Activated CD4-positive, alpha-beta T cell treated with anti-CD3 and anti-CD28 coated beads, Interleukin-2, amount 50 U/mL, for 24 hours (primary cell): ENCODE measurements at regions not wholly inside any gene's neighbourhood (a gene's known extent, or its start where the extent isn't known, plus 50 kb on each side); places are given as distances from the start of the nearest gene placed in this dataset.
"Not testable (repeated sequence)": the region's sequence is repeated elsewhere in the genome, so short reads cannot be mapped to it uniquely, and the experiment has no call there.

Source experiments
- DNase-seq, 2 donors: peaks; one replicate each; pipeline ENCODE4 v3.0.0-alpha.2; 2020; ENCODE audit warnings: low read depth in 1 of 2, low spot score in 1 of 2

GRCh38 chr1:58966917-58967740 is 183.3 kb upstream of the JUN start:
- DNase-seq: no peak

GRCh38 chr1:58968360-58968952 is 184.6 kb upstream of the JUN start:
- no peak for DNase-seq

DNA sequence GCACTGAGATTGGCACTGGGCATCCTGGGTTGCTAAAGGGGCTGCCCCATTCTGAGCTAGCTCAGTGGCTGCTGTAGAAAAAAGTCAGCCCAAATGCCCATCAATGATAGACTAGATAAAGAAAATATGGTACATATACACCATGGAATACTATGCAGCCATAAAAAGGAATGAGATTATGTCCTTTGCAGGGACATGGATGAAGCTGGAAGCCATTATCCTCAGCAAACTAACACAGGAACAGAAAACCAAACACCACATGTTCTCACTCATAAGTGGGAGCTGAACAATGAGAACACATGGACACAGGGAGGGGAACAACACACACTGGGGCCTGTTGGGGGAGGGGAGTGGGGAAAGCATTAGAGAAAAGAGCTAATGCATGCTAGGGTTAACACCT is 185.3 kb upstream of the JUN start:
- DNase-seq: not testable (repeated sequence)

- no peak for DNase-seq
These were observed 187.8 kb upstream of the JUN start for GRCh38 chr1:58971629-58972140.

DNA sequence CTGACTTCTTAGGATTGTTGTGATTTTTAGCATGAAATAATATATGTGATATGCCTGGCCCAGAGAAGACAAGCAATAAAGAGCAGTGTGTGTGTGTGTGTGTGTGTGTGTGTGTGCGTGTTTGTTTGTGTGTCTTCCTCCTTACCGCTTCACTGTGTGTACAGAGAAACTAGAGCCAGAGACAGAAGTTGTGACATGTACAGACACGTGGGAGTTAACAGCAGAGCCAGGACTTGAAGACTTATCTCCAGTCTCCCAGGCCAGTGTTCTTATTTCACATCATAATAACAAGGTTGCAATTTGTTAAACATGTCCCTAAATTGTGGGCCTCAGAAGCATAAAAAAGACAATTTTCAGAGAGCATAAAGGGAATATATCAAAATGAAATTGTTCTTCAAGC is 192.0 kb upstream of the JUN start:
- no peak for DNase-seq

GRCh38 chr1:58976294-58976693 is 192.4 kb upstream of the JUN start:
- DNase-seq: no peak

DNA sequence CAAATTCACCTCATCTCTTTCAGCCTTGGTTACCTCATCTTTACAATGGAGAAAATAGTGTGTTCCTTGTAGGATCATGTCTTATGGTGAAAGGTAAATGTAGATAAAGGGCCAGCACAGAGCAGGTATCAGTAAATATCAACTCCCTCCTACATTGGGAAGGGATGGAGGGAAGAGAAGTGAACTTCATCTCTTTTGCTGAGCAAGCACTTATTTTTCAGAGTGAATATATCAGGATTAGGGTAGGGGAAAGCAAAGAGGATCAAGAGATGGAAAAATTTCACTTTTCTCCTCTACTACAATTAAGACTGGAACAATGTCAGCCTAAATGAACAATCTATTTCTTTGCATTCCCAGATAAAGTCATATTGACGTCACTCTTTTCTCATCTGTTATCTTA is 193.8 kb upstream of the JUN start:
- no peak for DNase-seq

- DNase-seq: no peak
These were observed 194.2 kb upstream of the JUN start for GRCh38 chr1:58978096-58978495.

DNA sequence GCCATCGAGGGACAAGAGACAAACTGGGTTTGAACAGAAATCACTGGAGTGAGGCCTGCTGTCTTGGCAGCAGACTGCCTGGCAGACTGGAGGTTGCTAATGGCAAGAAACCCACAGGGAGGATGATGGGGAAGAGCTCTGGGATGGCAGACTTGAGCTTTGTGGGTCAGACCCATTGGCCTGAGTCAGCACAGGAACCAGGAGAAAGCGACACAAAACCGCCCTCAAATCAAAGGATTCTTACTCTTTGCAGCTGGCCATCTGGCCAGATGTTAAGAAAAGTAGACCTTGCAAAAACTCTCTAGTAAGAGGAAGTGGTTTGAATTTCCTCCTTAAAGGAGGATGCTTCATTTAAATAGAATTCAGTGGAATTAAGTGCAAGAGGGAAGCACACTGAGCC is 195.2 kb upstream of the JUN start:
- DNase-seq: no peak

DNA sequence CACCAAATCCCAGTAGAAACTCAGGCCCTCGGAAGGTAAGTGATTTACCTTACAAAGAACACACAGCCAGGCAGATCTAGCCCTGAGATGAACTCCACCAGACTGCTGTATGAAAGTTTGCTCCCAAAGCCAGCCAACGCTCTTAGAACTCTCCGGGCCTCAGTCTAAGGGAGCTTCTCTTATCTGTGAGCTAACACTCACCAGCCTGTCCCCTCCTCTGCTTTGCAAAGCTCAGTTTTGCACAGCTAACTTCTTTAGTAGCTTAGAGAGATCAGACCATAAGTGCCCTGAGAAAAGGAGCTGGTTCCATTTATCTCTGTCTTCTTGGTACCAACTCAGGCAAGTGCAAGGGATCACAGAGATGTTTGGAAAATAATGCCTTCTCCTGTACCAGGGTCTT is 195.8 kb upstream of the JUN start:
- no peak for DNase-seq

DNA sequence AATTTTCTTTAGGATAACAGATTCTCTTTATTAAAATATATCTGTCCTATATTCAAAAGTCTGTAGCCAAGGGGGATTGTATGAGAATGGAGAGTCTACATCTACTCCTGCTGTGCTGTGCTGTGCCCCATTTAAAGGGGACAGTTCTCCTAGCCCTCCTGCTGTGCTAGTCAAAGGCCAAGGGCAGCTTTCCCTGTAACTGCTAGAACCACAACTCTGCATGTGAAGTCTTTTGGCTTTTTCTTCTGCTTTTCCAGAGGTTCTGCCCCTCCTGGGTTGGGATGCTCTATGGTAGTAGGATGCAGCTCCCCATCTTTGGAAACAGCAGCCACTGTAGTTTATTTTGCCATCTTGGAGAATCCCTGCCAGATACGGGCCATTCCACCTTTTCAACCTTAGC is 197.5 kb upstream of the JUN start:
- DNase-seq: no peak

- DNase-seq: no peak
These were observed 198.6 kb upstream of the JUN start for GRCh38 chr1:58982259-58982998.

- no peak for DNase-seq
These were observed 199.3 kb upstream of the JUN start for GRCh38 chr1:58983162-58983561.

GRCh38 chr1:58983633-58984245 is 199.9 kb upstream of the JUN start:
- DNase-seq: no peak

GRCh38 chr1:58986996-58987767 is 203.3 kb upstream of the JUN start:
- no peak for DNase-seq

GRCh38 chr1:58988752-58989151 is 204.9 kb upstream of the JUN start:
- no peak for DNase-seq

- DNase-seq: no peak
These were observed 206.0 kb upstream of the JUN start for GRCh38 chr1:58989845-58990244.

GRCh38 chr1:58991305-58991704 is 207.5 kb upstream of the JUN start:
- no peak for DNase-seq

DNA sequence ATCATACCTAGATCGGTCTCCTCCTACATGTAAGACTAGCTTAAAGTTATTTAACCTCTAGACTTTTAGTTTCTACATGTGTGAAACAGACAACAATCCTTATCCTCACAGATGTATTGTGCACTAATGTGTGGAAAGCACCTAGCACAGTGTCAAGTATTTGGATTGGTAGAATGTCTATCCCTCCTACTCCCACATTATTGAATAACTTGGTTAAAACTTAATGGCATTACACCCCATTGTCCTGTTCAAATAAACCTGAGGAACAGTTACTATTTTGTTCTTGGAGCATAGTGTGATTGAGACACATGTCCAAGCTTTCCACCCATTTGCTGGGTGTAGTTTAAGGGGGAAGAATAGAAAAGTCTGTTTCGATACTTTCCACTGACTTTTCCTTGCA is 208.8 kb upstream of the JUN start:
- DNase-seq: no peak

GRCh38 chr1:58993403-58993802 is 209.6 kb upstream of the JUN start:
- no peak for DNase-seq

- no peak for DNase-seq
These were observed 210.8 kb upstream of the JUN start for GRCh38 chr1:58994664-58995063.
